Pancreas (tissue), 10 donors: ENCODE measurements at regions not wholly inside any gene's neighbourhood (a gene's known extent, or its start where the extent isn't known, plus 50 kb on each side); places are given as distances from the start of the nearest gene placed in this dataset.

Source experiments
- ATAC-seq, 4 donors: fragments of 200-7000 bp; cut with Tn5 transposase; one replicate each; pipeline versions ENCODE4 v1.8.0 to v1.9.1; 2020; ENCODE audit warnings: mild to moderate bottlenecking in 4 of 4, moderate library complexity in 4 of 4
- DNase-seq, 6 donors: peaks; one replicate each; pipeline ENCODE4 v3.0.0-alpha.2; 2020
- FAIRE-seq: peaks from 2 replicates; lab custom pipeline; 2012; peaks lifted over from hg19 to GRCh38; lab: Jason Lieb, UNC
- H3K27ac ChIP-seq, 4 donors: fragments of 200-600 bp; sonication (generic); 1 replicate in 3 of 4; 2 replicates in 1 of 4; pipeline versions ENCODE4 v1.5.0 to v1.8.0; 2020
- H3K27me3 ChIP-seq, 4 donors: fragments of 200-600 bp; one replicate each; pipeline ENCODE4 v1.8.0; 2021
- H3K36me3 ChIP-seq, 3 donors: fragments of 200-600 bp; sonication (generic) in 1 of 3; one replicate each; pipeline versions ENCODE4 v1.5.0 to v1.8.0; 2020 to 2021
- H3K4me1 ChIP-seq, 3 donors: fragments of 200-600 bp; one replicate each; pipeline ENCODE4 v1.8.0; 2021
- H3K4me3 ChIP-seq, 4 donors: fragments of 200-600 bp; sonication (generic) in 2 of 4; one replicate each; pipeline versions ENCODE4 v1.5.0 to v1.8.0; 2020 to 2021
- H3K9me3 ChIP-seq, 4 donors: fragments of 200-600 bp; one replicate each; pipeline ENCODE4 v1.8.0; 2021
- CTCF ChIP-seq, 4 donors: fragments of 200-600 bp; sonication (generic) in 3 of 4; IDR thresholded peaks; one replicate each; pipeline versions ENCODE4 v1.5.0 to v1.8.0; 2021; ENCODE audit warnings: antibody characterized with exemption in 4 of 4
- WGBS, 2 donors: extraction: QIAGEN DNeasy Blood & Tissue Kit; methylation state at CpG; one replicate each; pipeline ENCODE4 v1.1.7; 2013; 5-methylcytosine and 5-hydroxymethylcytosine counted together
- intact Hi-C, 3 donors: fragments of 100-400 bp; cut with DNase I; formaldehyde crosslinking; loops; one replicate each; pipeline versions ENCODE4 v1.11.1 to v1.14.2; 2022
- donor health status: healthy with polysubstance abuse.
- donor health status: DM: no; HTN: no; CAD: no; lungs with moderate emphysema.
- donor health status: DM: no; HTN: no; CAD: no.
- donor health status: control.
- donor health status: control.
- donor health status: Bipolar disorder and iron deficiency.
- donor health status: DM: yes; HTN: yes; CAD: no.
- donor health status: DM: no; HTN: no; CAD: no.
- donor health status: DM: no; HTN: no; CAD: no.
- donor health status: DM: yes; HTN: yes; CAD: no.

DNA sequence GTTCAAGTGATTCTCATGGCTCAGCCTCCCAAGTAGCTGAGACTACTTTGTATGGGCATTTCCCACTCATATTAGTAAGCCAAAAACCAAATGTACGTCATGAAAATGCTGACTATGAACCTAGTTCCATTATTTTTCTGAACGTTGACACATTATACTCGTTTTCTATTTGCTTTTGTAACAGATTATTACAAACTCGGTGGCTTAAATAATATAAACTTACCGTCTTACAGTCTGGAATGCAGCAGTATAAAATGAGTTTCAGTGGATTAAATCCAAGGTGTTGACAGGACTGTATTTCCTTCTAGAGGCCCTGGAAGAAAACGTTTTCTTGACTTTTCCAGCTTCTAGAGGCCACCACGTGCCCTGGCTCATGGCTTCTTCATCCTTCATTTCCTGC lies 517.0 kb downstream of the GADD45G start:
- Histone ChIP-seq H3K36me3 (no peaks in the 10 kb centered on the region), H3K9me3 (peaks cover 0 to 2% (median 0%) of the 10 kb centered on the region in 4 donors), H3K4me3 (no peak overlapping the region), H3K27me3 (no peaks in the 10 kb centered on the region), H3K27ac (no peak overlapping the region), H3K4me1 (no peaks in the 10 kb centered on the region)
- DNase-seq, result no peak
- FAIRE-seq, result no peak
- no peak for ATAC-seq
- no peak for TF ChIP-seq CTCF (IDR thresholded peaks at IDR 0.05)
- intact Hi-C loops, result no loop called here
- WGBS, 2 donors, result 72 to 75% methylated on average over 7 of the region's 7 CpGs

DNA sequence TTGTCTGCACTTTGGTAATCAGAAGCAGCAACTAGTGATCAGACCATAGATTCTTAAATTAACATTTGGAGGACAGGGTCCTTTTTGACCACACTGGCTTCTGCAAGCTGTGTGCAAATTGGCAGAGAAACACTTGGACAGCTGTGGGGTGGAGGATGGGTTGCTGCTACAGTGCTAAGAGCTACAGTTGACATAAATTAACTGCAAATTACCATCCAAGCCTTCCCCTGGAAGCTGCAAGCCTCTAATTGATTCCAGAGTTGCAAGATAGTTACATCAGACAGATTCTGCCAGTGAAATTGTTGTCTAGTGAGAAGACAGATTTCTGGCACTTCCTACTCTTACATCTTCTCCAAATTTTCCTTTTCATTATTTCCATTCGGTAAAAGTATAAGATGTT lies 517.7 kb downstream of the DIRAS2 start:
- Histone ChIP-seq H3K9me3 (peaks cover 0 to 2% (median 0%) of the 10 kb centered on the region in 4 donors), H3K4me3 (no peak overlapping the region), H3K27me3 (no peaks in the 10 kb centered on the region), H3K27ac (no peak overlapping the region), H3K36me3 (no peaks in the 10 kb centered on the region), H3K4me1 (no peaks in the 10 kb centered on the region)
- intact Hi-C loops, result no loop called here
- FAIRE-seq, result no peak
- WGBS, 2 donors, result 75 to 89% methylated on average over 1 of the region's 1 CpG
- no peak for DNase-seq
- TF ChIP-seq CTCF (IDR thresholded peaks at IDR 0.05), result no peak
- no peak for ATAC-seq

GRCh38 chr9:90127923-90128322 lies 514.7 kb downstream of the DIRAS2 start:
- Histone ChIP-seq H3K4me3 (no peak overlapping the region), H3K9me3 (no peaks in the 10 kb centered on the region), H3K36me3 (no peaks in the 10 kb centered on the region), H3K4me1 (no peaks in the 10 kb centered on the region), H3K27me3 (no peaks in the 10 kb centered on the region), H3K27ac (no peak overlapping the region)
- no peak for TF ChIP-seq CTCF (IDR thresholded peaks at IDR 0.05)
- FAIRE-seq (no peak), ATAC-seq (no peak), DNase-seq (no peak)
- intact Hi-C loops, result no loop called here
- WGBS, 2 donors, result 74 to 80% methylated on average over 5 of the region's 5 CpGs

GRCh38 chr9:90128587-90129190 lies 513.9 kb downstream of the DIRAS2 start:
- Histone ChIP-seq H3K9me3 (no peaks in the 10 kb centered on the region), H3K27ac (no peak overlapping the region), H3K4me3 (no peak overlapping the region), H3K36me3 (no peaks in the 10 kb centered on the region), H3K4me1 (no peaks in the 10 kb centered on the region), H3K27me3 (no peaks in the 10 kb centered on the region)
- FAIRE-seq (no peak), ATAC-seq (no peak), DNase-seq (no peak)
- intact Hi-C loops, result no loop called here
- TF ChIP-seq CTCF (IDR thresholded peaks at IDR 0.05), result no peak
- WGBS, 2 donors, result 68 to 77% methylated on average over 7 of the region's 7 CpGs

GRCh38 chr9:90129446-90129845 lies 513.2 kb downstream of the DIRAS2 start:
- Histone ChIP-seq H3K9me3 (no peaks in the 10 kb centered on the region), H3K27me3 (no peaks in the 10 kb centered on the region), H3K36me3 (no peaks in the 10 kb centered on the region), H3K27ac (no peak overlapping the region), H3K4me3 (no peak overlapping the region), H3K4me1 (no peaks in the 10 kb centered on the region)
- intact Hi-C loops, result no loop called here
- ATAC-seq (no peak), FAIRE-seq (no peak), DNase-seq (no peak)
- TF ChIP-seq CTCF (IDR thresholded peaks at IDR 0.05), result no peak
- WGBS, 2 donors, result 76 to 88% methylated on average over 4 of the region's 4 CpGs
